ENCODE measurements at regions not wholly inside any gene's neighbourhood (a gene's known extent, or its start where the extent isn't known, plus 50 kb on each side); places are given as distances from the start of the nearest gene placed in this dataset.

DNA sequence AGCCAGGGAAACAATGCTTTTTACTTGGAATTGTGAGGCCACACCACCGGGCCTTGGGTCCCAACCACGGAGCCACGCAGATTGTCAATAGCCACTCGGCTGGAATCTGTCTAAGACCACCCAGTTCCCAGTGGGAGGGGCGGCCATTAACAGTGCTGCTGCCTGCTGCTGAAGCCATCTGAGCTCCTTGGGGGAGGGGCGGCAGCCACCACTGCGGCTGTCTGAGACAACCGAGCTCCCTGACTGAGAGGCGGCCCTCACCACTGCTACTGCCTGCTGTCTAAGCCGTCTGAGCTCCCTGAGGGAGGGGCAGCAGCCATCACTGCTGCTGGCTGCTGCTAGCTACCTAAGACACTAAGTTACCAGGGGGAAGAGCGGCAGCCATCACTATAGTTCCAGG lies 64.3 kb downstream of the DMRTA2 start:
- DNase-seq: no peak

DNA sequence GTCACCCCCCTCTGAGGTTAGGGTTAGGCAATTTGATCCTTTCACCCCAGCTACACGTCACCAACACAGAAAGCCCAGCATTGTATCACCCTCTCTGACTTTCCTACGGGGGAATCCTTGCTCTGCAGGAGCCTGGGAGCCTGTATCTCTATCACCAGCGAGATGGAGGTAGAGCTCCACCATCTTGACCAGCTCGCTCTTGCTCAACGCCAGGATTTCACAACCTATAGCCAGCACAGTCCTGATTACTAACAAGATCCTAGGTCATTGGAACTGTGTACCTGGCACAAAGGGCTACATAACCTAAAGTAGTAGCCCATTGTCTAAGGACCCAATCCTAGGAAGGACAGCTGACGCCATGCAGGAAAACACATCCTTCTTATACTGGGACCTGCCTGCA lies 66.1 kb downstream of the DMRTA2 start:
- no peak for DNase-seq

DNA sequence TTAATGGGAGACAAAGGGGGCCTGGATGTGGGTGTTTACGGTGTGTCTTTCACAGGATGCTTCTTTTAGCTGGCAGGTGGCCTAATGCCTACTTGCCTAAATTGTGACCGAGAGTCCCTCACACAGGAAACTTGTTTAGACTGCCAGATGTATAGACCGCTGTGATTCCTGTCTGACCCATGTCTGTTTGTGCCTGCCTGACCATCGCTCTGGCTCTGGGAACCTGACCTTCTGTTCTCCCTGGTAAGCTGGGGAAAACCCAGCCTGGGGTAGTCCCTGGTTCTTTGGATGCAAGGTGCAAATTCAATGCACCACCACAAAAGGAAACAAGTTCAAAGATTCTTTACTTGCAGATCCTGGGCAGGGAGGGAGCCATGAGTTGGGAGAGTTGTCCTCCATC lies 68.4 kb downstream of the DMRTA2 start:
- DNase-seq: no peak

- no peak for DNase-seq
Measured at GRCh38 chr1:50352428-50352827, 70.8 kb downstream of the DMRTA2 start.

DNA sequence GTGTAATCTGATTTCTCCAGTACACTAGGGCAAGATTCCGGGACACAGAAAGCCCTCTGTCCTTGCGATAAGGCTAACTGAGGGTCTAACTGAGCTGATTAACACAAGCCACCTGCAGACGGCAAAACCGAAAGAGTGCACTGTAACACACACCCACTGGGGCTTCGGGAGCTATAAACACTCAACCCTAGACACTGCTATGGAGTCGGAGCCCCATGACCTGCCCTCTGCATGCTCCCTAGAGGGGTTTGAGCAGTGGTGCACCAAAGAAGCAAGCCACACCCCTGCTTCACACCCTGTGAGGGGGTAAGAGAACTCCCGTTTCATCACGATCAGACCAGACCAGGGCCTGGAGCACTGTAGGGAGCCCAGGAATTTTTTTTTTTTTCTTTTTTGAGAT lies 72.4 kb downstream of the DMRTA2 start:
- no peak for DNase-seq

DNA sequence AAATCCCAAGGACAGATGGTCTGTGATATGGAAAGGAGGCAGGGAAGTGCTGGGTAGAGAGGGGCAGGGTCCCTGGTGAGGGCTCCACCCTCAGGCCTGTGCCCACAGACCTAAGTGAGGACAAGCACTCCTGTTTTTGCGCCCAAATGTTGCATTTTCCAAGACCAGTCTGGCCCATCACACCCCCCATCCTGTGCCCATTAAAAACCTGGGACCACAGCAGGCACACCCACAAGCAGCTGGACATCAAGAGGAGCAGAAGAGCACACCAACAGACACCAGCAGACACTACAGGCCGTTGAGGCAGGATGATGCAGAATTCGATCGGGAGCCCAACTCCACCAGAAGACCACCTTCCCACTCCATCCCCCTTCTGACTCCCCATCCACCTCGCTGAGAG lies 72.8 kb downstream of the DMRTA2 start:
- DNase-seq: no peak

DNA sequence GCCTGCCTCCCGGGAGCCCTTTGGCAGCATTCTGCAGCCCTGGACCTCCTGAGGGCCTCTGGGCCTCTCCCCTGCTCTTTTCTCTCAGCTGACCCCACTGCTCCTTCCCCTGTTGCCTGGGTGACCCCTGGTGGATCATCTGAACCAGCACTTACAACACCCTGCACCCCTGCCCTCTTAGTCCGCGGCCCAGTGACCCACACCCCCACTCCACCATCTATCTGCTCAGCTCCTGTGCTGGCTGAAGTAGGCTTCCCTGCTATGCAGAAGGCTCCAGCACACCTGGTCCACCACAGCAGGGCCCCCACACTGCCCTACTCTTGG lies 74.0 kb downstream of the DMRTA2 start:
- peak in 1 of 3 experiments; percentile 45 for DNase-seq

DNA sequence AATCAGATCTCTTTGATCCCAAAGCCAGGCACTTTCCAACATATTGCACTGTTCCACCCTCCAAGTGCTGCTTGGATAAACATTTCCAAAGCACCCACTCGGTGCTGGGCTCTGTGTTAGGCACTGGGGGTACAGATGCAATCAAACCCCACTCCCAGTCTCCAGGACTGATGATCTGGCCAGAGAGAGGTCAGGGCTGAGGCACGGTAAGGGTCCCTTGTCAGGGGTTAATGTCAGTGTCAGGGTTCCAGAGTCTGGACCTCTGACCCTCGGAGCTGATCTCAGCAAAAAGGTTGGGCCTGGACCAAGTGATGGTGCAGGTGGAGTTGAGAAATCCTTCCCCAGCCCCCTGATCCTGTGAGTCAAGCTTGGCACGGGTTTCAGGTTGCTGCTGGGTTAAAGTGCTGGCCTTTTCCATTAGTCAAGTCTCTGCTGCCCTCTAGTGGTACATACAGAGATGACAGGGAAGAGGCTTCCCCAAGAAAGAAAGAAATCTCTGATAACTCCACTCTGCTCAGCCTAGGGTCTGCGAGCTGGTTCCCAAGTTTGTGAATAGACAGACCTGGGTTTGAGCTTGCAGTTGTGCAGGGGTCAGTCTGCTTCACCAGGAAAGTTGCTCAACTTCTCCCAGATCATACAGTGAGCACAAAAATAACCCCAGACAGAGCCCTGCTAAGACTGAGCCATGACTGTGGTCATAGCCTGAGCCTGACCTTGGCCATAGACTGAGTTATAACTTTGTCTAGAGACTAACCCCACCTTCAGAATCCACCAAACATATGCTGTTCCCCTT lies 74.6 kb downstream of the DMRTA2 start:
- peak; percentile 64 to 92 (median 86) for DNase-seq

GRCh38 chr1:50347933-50348332 lies 75.3 kb downstream of the DMRTA2 start:
- DNase-seq: no peak

DNA sequence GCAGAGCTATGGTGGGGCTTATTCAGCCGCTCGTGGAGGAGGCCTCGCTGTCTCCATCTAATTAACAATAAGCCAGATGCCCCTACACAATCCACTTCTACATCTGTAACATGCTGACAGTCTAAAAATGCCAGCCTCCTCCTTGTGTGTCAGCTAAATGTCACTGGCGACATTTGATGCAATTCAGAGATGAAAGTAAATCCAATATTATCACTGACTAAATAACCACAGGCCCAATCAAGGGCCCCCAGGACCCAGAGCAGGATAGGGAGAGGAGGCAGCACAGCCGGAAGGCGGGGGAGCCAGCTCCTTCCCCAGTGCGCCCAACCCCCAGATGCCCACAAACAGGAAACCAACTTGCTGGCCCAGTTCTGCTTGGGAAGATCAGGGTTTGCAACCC lies 76.6 kb downstream of the DMRTA2 start:
- no peak for DNase-seq

DNA sequence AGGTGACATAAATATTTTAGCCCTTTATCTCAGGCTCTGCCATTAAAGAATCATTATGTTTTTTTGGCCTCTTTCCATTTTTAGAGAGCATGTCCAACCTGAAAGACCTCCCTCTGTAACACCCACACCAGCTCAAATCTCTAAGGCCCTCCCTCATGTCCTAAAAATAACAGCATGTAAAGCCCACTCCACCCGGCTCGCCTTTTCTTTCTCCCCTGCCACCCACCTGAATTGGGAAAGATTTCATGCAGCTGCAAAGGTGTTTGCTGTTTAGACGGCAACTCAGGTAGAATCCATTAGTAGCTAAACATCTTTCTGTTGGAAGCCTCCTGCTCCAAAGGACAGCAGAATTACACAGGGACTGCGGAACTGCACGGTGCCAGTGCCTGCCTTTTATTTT lies 79.9 kb downstream of the DMRTA2 start:
- peak in 2 of 3 experiments; percentile 75 to 89 for DNase-seq

- no peak for DNase-seq
Measured at GRCh38 chr1:50342525-50342924, 80.7 kb downstream of the DMRTA2 start.

- no peak for DNase-seq
Measured at GRCh38 chr1:50335036-50335435, 88.2 kb downstream of the DMRTA2 start.

DNA sequence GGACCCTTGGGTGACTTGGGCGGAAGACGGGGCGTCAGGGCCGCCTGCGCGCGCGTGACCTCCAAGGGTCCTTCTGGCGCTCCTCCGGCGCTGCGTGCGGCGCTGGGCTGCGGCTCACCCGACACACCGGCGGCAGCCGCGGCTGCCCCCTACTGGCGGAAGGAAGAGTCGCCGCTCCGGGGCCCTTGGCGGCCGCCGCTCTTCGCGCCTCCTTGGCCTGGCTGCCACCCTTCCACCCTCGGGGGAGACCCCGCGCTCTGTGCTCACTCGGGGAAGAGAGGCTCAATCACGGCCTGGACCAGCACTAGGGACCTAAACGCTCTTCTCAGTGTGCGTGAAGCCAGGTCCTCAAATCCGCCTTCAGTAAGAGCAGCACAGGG lies 89.7 kb downstream of the DMRTA2 start:
- DNase-seq: peak; percentile 57 to 70 (median 60)

DNA sequence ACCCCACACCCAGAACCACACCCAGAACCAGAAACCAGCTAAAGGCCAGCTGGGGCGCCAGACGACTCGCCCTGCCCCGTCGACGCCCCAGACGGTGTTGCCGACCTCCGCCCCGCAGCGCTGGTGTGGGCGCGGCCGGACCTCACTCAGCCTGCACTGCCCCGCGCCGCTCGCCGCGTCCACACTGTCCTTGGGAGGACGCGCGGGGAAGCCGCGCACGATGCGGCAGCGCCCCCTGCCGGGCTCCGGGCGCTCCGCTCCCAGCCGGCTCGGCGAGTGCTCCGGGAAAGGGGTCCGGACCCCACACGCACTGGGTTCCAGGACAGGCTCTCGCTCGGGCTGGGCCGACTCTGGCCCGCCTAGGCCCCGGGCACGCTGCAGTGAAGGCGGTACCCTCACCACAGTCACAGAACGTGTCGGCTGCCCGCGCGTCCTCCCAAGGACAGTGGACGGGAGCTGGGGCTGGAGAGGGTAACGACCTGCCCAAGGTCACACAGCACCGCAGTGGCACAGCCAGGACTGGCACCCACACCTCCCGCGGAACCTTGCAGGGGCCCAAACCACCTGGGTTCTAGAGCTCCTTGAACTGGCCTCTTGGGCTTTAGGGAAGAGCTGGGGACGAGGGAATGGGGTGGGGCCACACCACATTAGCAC lies 90.2 kb downstream of the DMRTA2 start:
- peak; percentile 60 to 84 (median 77) for DNase-seq

DNA sequence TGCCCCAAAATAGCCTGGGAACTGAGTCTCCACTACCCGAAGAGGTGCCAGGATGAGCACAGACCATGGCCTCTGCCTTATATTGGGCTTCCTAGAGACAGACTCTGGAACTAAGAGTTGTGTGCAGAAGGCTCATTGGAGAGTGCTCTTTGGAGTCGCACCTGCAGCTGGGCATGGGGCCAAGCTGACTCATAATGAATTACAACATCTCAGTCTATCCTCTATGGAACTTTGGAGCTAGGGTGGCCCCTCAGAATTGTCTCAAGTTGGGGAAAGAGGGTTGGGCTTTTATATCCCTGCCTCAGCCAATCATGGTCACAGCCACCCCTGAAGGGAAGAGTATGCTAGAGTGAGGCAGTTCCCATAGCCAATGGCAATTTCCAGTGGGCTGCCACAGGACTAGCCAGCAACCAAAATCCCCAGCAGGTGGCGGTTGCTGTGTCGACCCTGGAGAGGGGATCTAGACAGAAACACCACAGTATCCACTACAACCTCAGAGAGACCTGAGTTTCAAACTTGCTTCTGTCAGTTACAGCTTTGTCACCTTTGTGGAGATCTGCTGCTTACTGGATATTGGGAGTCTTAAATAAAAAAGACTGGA lies 93.8 kb downstream of the DMRTA2 start:
- no peak for DNase-seq

DNA sequence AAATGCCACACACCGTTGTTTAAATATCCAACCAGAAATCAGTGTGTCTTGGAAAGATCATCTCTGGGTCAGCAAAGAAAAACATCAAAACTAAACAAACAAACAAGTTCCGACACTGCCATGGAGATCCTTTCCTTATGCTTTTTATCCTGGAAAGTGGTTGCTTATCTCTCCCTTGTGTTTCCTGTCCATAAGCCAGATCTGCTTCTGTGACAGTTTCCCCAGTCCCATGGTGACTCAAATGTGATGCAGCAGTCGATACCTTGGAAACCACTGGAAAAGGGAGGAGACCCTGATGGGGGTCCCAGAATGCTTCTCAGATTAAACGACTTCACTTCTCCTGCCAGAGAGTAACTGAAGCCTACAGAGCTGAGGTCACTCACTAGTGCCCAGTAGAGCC lies 94.7 kb downstream of the DMRTA2 start:
- DNase-seq: no peak

DNA sequence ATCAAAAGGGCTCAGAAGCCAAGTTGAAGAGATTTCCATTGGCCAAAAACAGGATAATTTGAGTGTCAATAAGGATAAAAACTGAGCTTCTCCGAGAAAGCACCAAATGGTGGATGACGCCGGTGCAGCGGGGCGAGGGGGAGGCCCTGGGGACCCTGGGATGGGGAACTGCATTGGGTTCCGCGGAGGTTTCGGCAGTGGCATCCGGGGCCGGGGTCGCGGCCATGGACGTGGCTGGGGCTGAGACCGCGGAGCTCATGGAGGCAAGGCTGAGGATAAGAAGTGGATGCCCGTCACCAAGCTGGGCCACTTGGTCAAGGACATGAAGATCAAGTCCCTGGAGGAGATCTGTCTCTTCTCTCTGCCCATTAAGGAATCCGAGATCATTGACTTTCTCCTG lies 97.2 kb downstream of the DMRTA2 start:
- no peak for DNase-seq

DNA sequence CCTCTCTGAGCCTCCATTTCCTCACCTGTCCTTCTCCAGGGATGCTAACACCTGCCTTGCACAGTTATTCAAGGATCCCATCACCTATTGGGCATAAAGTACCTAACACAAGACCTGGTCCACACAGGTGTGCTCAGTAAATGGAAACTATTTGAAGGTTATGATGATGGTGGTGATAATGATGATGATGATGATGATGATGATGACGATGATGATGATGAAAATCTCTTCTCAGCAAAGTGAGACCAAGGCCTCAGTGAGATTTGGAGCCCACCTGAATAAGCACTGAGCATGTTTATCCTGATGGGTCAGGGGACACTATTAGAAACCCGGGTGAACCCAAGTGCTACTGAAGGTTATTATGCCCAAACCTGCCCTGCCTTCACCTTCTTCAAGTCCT lies 100.7 kb downstream of the DMRTA2 start:
- DNase-seq: no peak

DNA sequence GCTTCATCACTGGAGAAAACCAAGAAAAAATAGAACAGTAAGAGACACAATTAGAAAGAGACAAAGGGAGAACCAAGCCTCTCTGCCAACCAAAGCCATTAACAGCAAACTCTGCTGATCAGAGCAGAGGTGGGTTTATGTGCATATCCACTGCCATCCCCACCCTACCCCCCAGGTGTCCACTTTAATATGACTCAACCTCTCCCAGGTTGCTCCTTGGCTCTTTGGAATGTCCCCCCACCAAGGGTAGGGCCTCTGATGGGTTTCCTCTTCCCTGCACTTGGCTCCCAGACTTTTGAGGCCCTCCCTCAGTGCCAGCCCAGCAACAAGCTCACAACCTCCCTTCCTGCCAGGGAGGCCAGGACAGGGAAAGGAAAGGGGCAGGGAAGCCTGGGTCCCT lies 104.8 kb downstream of the DMRTA2 start:
- DNase-seq: no peak

DNA sequence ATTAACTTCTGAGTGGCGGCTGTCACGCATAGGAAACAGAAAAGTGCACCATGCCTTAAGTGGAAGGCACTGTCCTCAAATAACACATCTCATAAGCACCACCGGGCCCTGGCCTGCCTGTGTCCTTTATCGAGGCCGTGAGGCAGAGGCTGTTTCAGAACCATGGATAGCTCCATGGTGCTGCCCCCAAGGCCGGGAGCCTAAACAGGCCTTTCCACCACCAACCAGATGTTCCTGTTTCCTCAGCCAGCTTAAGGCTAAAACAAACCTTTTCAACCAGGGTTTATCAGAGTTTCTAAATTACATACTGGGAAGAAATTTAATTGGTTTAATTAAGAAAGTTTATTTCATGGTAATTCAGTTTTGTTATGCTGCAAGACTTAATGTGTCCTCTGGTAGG lies 114.4 kb downstream of the DMRTA2 start:
- DNase-seq: no peak

- peak in 1 of 3 experiments; percentile 45 for DNase-seq
Measured at GRCh38 chr1:50305808-50306207, 117.4 kb downstream of the DMRTA2 start.

DNA sequence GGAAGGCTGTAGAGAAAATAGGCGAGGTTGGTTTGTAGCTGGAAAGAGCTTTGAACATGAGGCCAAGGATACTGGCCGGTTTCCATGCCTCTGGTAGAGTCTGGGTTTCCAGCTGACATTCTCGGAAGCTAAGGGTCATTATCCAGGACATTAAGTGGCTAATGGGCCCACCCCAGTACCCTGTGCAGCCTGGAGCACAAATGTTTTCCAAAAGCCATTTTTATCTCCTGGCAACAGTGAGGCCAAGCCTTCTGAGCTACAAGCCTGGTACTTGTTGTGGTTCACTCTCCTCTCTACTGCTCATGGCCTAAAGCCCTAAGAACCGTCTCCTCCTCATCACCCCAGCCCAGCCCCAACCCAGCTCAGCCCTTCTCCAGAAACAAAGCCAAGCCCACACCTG lies 122.9 kb downstream of the DMRTA2 start:
- DNase-seq: peak in 2 of 3 experiments; percentile 17 to 69

DNA sequence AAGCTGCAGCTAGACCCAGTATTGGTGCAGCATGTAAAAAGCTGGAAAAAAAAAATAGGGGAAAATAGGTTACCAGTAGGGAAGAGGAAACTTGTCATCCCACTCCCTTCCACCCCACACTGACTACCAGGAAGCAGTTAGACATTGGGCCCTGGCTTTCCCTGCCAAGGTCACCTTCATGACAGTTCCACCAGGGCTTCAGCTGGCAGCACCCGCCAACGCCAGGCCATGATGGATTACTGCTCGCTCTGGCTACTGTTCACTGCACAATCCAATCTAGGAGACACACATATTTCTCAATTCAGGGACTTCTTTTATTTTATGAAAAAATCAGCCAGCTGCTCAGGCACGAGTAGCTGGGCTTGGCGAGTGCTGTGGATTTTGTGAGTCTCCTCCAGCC lies 127.7 kb downstream of the DMRTA2 start:
- no peak for DNase-seq

- DNase-seq: no peak
Measured at GRCh38 chr1:50292276-50292675, 131.0 kb downstream of the DMRTA2 start.

All from NCI-H1417 (cell line).